ENCODE measurements at regions not wholly inside any gene's neighbourhood (a gene's known extent, or its start where the extent isn't known, plus 50 kb on each side); places are given as distances from the start of the nearest gene placed in this dataset.

DNA sequence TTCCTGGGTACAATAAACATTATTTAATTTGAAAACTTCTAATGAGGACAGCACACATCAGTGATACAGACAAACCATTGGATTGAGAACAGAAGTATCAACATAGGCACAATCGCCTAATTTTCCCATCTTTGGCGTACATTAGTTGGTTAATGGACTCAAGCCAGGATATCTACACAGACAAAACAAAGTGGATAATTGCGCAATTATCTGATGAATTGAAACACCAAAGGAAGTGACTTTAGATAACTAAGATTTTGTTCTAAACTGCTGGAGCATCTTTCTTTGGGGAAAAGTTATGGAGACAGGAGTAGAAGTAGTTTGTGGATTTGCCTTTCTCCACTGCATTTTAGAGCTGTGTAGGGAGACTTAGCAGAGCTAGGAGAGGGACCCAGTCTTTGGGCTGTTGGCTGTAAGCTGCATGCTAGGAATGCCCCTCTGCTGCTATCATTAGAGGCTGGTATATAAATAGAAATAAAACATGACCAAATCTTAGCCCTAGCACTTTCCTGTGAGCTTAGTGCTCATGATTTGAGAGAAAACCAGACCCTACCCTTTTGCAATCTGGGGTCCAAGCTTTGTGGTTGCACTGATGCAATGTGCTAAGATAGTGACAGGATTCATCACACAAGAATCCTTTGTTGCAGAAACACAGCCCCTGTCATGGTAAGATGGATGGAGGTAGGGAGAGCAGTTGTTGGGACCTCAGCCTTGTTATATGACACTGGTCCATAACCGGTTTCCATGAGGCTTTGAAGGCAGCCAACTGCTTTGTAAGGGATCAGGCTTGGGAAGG lies 264.5 kb upstream of the PIK3C3 start:
- TF ChIP-seq, protein P1, sequence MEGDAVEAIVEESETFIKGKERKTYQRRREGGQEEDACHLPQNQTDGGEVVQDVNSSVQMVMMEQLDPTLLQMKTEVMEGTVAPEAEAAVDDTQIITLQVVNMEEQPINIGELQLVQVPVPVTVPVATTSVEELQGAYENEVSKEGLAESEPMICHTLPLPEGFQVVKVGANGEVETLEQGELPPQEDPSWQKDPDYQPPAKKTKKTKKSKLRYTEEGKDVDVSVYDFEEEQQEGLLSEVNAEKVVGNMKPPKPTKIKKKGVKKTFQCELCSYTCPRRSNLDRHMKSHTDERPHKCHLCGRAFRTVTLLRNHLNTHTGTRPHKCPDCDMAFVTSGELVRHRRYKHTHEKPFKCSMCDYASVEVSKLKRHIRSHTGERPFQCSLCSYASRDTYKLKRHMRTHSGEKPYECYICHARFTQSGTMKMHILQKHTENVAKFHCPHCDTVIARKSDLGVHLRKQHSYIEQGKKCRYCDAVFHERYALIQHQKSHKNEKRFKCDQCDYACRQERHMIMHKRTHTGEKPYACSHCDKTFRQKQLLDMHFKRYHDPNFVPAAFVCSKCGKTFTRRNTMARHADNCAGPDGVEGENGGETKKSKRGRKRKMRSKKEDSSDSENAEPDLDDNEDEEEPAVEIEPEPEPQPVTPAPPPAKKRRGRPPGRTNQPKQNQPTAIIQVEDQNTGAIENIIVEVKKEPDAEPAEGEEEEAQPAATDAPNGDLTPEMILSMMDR (IDR thresholded peaks at IDR 0.05; ENCODE audit: low read length), result no peak
- TF ChIP-seq EZH2 (IDR thresholded peaks at IDR 0.05; ENCODE audit: borderline replicate concordance, low read length), result no peak
